Peyer's patch (tissue), 4 donors: ENCODE measurements at regions not wholly inside any gene's neighbourhood (a gene's known extent, or its start where the extent isn't known, plus 50 kb on each side); places are given as distances from the start of the nearest gene placed in this dataset.

Source experiments
- CTCF ChIP-seq, 6 experiments: fragments of 450-650 bp in 4 of 6; fragments of 200-600 bp in 2 of 6; sonication (generic) in 1 of 6; IDR thresholded peaks; one replicate each; pipeline ENCODE4 v1.5.1; 2017 to 2019; ENCODE audit warnings: antibody characterized with exemption in 6 of 6, mild to moderate bottlenecking in 3 of 6, moderate library complexity in 1 of 6
- POLR2A ChIP-seq, 2 donors: fragments of 450-650 bp; IDR thresholded peaks; one replicate each; pipeline ENCODE4 v1.5.1; 2017; ENCODE audit warnings: antibody characterized with exemption in 2 of 2, mild to moderate bottlenecking in 2 of 2, moderate library complexity in 2 of 2

GRCh38 chr13:90926459-90926858 is 421.0 kb upstream of the MIR17HG start:
- TF ChIP-seq CTCF (IDR thresholded peaks at IDR 0.05) (no peak), POLR2A (IDR thresholded peaks at IDR 0.05) (no peak)
